K562 (cell line): ENCODE measurements at regions not wholly inside any gene's neighbourhood (a gene's known extent, or its start where the extent isn't known, plus 50 kb on each side); places are given as distances from the start of the nearest gene placed in this dataset.

Source experiments
- CEBPG ChIP-seq, 3 experiments: fragments of 200-800 bp in 1 of 3; sonication (Bioruptor generic) in 1 of 3; sonication (generic) in 1 of 3; formaldehyde crosslinking in 1 of 3; IDR thresholded peaks in 2 of 3; conservative IDR thresholded peaks in 1 of 3; 2 replicates each; pipeline versions ENCODE4 v1.6.1 to v1.8.0; 2016 to 2022; ENCODE audit warnings: missing compliant biosample characterization in 2 of 3, missing genetic modification characterization in 2 of 3, mild to moderate bottlenecking in 1 of 3, missing genetic modification reagents in 1 of 3
- DACH1 ChIP-seq: fragments of 450-650 bp; IDR thresholded peaks from 2 replicates; pipeline ENCODE4 v1.6.1; 2018; ENCODE audit not compliant: partially characterized antibody
- GATA2 ChIP-seq: sonication (generic); formaldehyde crosslinking; IDR thresholded peaks from 2 replicates; pipeline ENCODE4 v1.4.0; 2020; ENCODE audit warnings: mild to moderate bottlenecking, missing genetic modification reagents
- MED1 ChIP-seq: sonication (generic); formaldehyde crosslinking; IDR thresholded peaks from 2 replicates; pipeline ENCODE4 v1.8.1; 2023; ENCODE audit warnings: missing genetic modification reagents, borderline replicate concordance
- MTF1 ChIP-seq: fragments of 250-450 bp; sonication (Bioruptor Pico); IDR thresholded peaks from 2 replicates; pipeline ENCODE4 v1.9.0; 2021; ENCODE audit warnings: moderate library complexity, mild to moderate bottlenecking, inconsistent platforms, borderline replicate concordance
- NFRKB ChIP-seq: fragments of 450-650 bp; IDR thresholded peaks from 2 replicates; pipeline ENCODE4 v1.6.1; 2016; ENCODE audit warnings: low read depth
- RB1 ChIP-seq: fragments of 450-650 bp; IDR thresholded peaks from 2 replicates; pipeline ENCODE4 v1.6.1; 2017; ENCODE audit warnings: low read depth, mild to moderate bottlenecking
- SMAD4 ChIP-seq: fragments of 250-450 bp; sonication (Bioruptor Pico); conservative IDR thresholded peaks from 2 replicates; pipeline ENCODE4 v1.8.0; 2021; ENCODE audit warnings: inconsistent platforms, mild to moderate bottlenecking, moderate library complexity
- ZBED1 ChIP-seq: IDR thresholded peaks from 2 replicates; pipeline ENCODE4 v1.6.1; 2014
- ZNF384 ChIP-seq: IDR thresholded peaks from 2 replicates; pipeline ENCODE4 v1.6.1; 2012; ENCODE audit warnings: low read depth, low read length, improper control_type of control experiment
- ZNF778 ChIP-seq: fragments of 450-650 bp; formaldehyde crosslinking; IDR thresholded peaks from 2 replicates; pipeline ENCODE4 v1.4.0; 2020; ENCODE audit warnings: mild to moderate bottlenecking, moderate library complexity
- TF ChIP-seq, protein P1 (sequence below): sonication (generic); formaldehyde crosslinking; IDR thresholded peaks from 2 replicates; pipeline ENCODE4 v1.8.1; 2023; ENCODE audit warnings: mild to moderate bottlenecking, missing genetic modification reagents
- TF ChIP-seq, protein P2 (sequence below): fragments of 150-350 bp; conservative IDR thresholded peaks from 2 replicates; pipeline ENCODE4 v1.6.1; 2014; ENCODE audit warnings: low read length
- TF ChIP-seq, protein P3 (sequence below), 2 experiments: fragments of 200-800 bp in 1 of 2; sonication (Bioruptor generic) in 1 of 2; sonication (generic) in 1 of 2; formaldehyde crosslinking in 1 of 2; IDR thresholded peaks in 1 of 2; conservative IDR thresholded peaks in 1 of 2; 2 replicates each; pipeline versions ENCODE4 v1.5.0 to v1.6.1; 2016 to 2020; ENCODE audit warnings: missing compliant biosample characterization in 1 of 2, missing genetic modification characterization in 1 of 2, missing genetic modification reagents in 1 of 2
- TF ChIP-seq, protein P4 (sequence below): fragments of 250-450 bp; sonication (Bioruptor Pico); IDR thresholded peaks from 2 replicates; pipeline ENCODE4 v1.4.0; 2020; ENCODE audit warnings: mild to moderate bottlenecking
- TF ChIP-seq, protein P5 (sequence below), 2 experiments: fragments of 450-650 bp in 1 of 2; sonication (generic) in 1 of 2; formaldehyde crosslinking in 1 of 2; IDR thresholded peaks in 1 of 2; conservative IDR thresholded peaks in 1 of 2; 2 replicates each; pipeline versions ENCODE4 v1.6.1 to v1.8.1; 2016 to 2023; ENCODE audit warnings: mild to moderate bottlenecking in 2 of 2, moderate library complexity in 2 of 2, inconsistent platforms in 1 of 2, missing genetic modification reagents in 1 of 2

DNA sequence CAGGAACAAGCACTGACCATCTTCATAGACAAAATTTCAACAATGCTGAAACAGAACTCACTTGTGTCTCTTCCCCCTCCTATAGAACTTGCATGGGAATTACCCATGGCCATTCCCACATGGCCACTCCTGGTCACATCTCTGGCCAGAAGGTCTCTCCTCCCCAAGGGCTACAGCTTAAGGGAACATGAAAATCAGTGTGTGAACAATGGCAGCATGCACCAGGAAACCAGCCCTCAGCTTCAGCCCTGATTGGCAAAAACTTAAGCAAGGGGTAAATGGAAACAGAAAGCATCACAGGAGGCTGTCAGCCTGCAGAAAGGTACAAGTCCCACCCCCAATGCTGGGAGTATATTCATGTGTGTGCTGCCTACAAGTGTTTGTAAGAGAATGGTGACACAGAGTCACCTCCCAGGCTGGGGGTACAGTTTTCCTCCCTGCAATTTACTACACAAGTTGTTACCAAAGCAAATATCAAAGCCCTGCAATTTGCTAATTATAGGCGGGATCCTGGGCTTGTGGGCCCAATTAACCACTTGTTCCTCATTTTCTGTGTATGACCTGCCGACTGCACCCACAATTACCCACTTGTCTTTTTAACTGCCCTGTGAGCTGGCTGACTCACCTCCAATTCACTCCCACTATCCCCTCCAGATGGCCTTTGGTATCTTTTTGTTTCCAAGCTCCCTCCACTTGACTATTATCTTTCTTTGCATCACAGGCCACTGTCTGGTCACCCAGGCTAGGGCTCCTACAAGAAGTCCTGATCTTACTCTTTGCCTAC, 84.4 kb upstream of the HES1 start (continued):
- TF ChIP-seq, protein P1, sequence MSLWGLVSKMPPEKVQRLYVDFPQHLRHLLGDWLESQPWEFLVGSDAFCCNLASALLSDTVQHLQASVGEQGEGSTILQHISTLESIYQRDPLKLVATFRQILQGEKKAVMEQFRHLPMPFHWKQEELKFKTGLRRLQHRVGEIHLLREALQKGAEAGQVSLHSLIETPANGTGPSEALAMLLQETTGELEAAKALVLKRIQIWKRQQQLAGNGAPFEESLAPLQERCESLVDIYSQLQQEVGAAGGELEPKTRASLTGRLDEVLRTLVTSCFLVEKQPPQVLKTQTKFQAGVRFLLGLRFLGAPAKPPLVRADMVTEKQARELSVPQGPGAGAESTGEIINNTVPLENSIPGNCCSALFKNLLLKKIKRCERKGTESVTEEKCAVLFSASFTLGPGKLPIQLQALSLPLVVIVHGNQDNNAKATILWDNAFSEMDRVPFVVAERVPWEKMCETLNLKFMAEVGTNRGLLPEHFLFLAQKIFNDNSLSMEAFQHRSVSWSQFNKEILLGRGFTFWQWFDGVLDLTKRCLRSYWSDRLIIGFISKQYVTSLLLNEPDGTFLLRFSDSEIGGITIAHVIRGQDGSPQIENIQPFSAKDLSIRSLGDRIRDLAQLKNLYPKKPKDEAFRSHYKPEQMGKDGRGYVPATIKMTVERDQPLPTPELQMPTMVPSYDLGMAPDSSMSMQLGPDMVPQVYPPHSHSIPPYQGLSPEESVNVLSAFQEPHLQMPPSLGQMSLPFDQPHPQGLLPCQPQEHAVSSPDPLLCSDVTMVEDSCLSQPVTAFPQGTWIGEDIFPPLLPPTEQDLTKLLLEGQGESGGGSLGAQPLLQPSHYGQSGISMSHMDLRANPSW, result no peak
- TF ChIP-seq GATA2 (CRISPR knock-in tag) (peak; percentile 90), ZNF384 (no peak), RB1 (no peak), ZBED1 (no peak), ZNF778 (CRISPR knock-in tag) (no peak), MTF1 (CRISPR knock-in tag) (no peak), MED1 (CRISPR knock-in tag) (no peak), NFRKB (no peak), SMAD4 (CRISPR knock-in tag) (peak; percentile 75), CEBPG (CRISPR knock-in tag; IDR thresholded peaks at IDR 0.05) (no peak), CEBPG (tag; conservative IDR thresholded peaks at IDR 0.05 in 1 of 2, IDR thresholded peaks at IDR 0.05 in 1 of 2) (no peak), DACH1 (no peak)
- TF ChIP-seq, protein P2, sequence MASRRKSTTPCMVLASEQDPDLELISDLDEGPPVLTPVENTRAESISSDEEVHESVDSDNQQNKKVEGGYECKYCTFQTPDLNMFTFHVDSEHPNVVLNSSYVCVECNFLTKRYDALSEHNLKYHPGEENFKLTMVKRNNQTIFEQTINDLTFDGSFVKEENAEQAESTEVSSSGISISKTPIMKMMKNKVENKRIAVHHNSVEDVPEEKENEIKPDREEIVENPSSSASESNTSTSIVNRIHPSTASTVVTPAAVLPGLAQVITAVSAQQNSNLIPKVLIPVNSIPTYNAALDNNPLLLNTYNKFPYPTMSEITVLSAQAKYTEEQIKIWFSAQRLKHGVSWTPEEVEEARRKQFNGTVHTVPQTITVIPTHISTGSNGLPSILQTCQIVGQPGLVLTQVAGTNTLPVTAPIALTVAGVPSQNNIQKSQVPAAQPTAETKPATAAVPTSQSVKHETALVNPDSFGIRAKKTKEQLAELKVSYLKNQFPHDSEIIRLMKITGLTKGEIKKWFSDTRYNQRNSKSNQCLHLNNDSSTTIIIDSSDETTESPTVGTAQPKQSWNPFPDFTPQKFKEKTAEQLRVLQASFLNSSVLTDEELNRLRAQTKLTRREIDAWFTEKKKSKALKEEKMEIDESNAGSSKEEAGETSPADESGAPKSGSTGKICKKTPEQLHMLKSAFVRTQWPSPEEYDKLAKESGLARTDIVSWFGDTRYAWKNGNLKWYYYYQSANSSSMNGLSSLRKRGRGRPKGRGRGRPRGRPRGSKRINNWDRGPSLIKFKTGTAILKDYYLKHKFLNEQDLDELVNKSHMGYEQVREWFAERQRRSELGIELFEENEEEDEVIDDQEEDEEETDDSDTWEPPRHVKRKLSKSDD, result no peak
- TF ChIP-seq, protein P3, sequence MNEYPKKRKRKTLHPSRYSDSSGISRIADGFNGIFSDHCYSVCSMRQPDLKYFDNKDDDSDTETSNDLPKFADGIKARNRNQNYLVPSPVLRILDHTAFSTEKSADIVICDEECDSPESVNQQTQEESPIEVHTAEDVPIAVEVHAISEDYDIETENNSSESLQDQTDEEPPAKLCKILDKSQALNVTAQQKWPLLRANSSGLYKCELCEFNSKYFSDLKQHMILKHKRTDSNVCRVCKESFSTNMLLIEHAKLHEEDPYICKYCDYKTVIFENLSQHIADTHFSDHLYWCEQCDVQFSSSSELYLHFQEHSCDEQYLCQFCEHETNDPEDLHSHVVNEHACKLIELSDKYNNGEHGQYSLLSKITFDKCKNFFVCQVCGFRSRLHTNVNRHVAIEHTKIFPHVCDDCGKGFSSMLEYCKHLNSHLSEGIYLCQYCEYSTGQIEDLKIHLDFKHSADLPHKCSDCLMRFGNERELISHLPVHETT (CRISPR knock-in tag; conservative IDR thresholded peaks at IDR 0.05 in 1 of 2, IDR thresholded peaks at IDR 0.05 in 1 of 2), result peak in 1 of 2 experiments; percentile 53; a peak in 1 of 4 replicates
- TF ChIP-seq, protein P4, sequence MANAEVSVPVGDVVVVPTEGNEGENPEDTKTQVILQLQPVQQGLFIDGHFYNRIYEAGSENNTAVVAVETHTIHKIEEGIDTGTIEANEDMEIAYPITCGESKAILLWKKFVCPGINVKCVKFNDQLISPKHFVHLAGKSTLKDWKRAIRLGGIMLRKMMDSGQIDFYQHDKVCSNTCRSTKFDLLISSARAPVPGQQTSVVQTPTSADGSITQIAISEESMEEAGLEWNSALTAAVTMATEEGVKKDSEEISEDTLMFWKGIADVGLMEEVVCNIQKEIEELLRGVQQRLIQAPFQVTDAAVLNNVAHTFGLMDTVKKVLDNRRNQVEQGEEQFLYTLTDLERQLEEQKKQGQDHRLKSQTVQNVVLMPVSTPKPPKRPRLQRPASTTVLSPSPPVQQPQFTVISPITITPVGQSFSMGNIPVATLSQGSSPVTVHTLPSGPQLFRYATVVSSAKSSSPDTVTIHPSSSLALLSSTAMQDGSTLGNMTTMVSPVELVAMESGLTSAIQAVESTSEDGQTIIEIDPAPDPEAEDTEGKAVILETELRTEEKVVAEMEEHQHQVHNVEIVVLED (CRISPR knock-in tag), result no peak
- TF ChIP-seq, protein P5, sequence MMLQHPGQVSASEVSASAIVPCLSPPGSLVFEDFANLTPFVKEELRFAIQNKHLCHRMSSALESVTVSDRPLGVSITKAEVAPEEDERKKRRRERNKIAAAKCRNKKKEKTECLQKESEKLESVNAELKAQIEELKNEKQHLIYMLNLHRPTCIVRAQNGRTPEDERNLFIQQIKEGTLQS (IDR thresholded peaks at IDR 0.05), result peak; percentile 66; the same call in 1 of the 2 replicates
- TF ChIP-seq, protein P5 (CRISPR knock-in tag; conservative IDR thresholded peaks at IDR 0.05), result 0 out of 2 replicates have a peak, but pooled peaks have one; percentile 55
